ENCODE measurements at regions not wholly inside any gene's neighbourhood (a gene's known extent, or its start where the extent isn't known, plus 50 kb on each side); places are given as distances from the start of the nearest gene placed in this dataset.

- H3K4me3 Mint-ChIP-seq: no peak overlapping the region
- ATAC-seq (no peak), DNase-seq (no peak)
- POLR2A ChIA-PET: no interaction called here
- H3K27me3 Mint-ChIP-seq: peaks cover 0 to 5% (median 0%) of the 10 kb centered on the region in 5 donors
- H3K36me3 Mint-ChIP-seq: no peaks in the 10 kb centered on the region
- no peaks in the 10 kb centered on the region for H3K4me1 Mint-ChIP-seq
- no peaks in the 10 kb centered on the region for H3K9me3 Mint-ChIP-seq
- no peak overlapping the region for H3K27ac Mint-ChIP-seq
Measured at GRCh38 chr7:24469118-24469517, 104.1 kb upstream of the PALS2 start.

DNA sequence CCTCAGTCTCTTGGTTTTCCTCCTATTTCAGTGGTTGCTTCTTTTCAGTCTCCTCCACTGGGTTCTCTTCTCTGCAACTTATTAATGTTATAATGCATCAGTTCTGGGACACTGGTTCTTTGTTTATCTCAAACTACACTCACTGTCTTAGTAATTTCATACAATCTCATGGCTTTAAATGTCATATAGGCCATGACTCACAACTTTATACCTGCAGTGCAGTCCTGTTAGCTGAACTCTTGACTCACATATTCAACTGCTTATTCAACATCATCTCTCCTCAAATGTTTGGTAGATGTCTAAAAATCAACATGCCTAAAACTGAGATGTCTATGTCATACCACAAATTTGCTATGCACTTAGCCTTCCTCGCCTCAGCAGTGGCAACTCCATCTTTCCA lies 101.2 kb upstream of the PALS2 start:
- POLR2A ChIA-PET: no interaction called here
- DNase-seq (no peak), ATAC-seq (no peak)
- Mint-ChIP-seq H3K36me3 (no peaks in the 10 kb centered on the region), H3K4me3 (no peak overlapping the region), H3K27me3 (peaks cover 0 to 1% (median 0%) of the 10 kb centered on the region in 5 donors), H3K4me1 (no peaks in the 10 kb centered on the region), H3K9me3 (no peaks in the 10 kb centered on the region), H3K27ac (no peak overlapping the region)

- DNase-seq (no peak), ATAC-seq (no peak)
- POLR2A ChIA-PET: no interaction called here
- Mint-ChIP-seq H3K4me3 (no peak overlapping the region), H3K4me1 (peaks cover 0 to 2% (median 0%) of the 10 kb centered on the region in 4 donors), H3K27me3 (peaks cover under 1 to 7% (median 4%) of the 10 kb centered on the region in 5 donors), H3K9me3 (no peaks in the 10 kb centered on the region), H3K27ac (no peak overlapping the region), H3K36me3 (no peaks in the 10 kb centered on the region)
Measured at GRCh38 chr7:24475166-24475961, 97.9 kb upstream of the PALS2 start.

DNA sequence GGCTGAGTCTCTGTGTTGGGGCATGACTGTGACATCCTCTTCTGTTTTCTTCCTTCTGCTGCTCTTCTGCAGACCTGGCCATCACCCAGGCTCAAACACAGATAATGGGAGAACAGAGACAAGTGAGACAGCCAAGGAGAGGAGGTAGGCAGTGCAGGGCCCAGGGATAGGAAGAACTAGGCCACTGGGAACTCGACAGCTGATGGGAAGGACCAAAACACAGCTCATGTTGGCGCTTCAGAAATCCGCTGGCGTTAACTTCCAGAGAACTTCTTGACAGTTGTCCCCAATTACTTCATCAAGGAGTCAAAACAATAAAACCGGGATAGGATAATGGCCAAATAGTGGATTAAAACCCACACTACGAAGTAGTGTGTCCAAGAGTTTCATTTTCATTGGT lies 97.0 kb upstream of the PALS2 start:
- no peaks in the 10 kb centered on the region for H3K9me3 Mint-ChIP-seq
- no peak for ATAC-seq
- H3K36me3 Mint-ChIP-seq: no peaks in the 10 kb centered on the region
- POLR2A ChIA-PET: no interaction called here
- no peak overlapping the region for H3K4me3 Mint-ChIP-seq
- peaks cover 4 to 15% (median 9%) of the 10 kb centered on the region in 5 donors for H3K27me3 Mint-ChIP-seq
- H3K4me1 Mint-ChIP-seq: peaks cover 0 to 3% (median 0%) of the 10 kb centered on the region in 4 donors
- DNase-seq: no peak
- H3K27ac Mint-ChIP-seq: no peak overlapping the region

GRCh38 chr7:24477398-24478136 lies 95.7 kb upstream of the PALS2 start:
- Mint-ChIP-seq H3K9me3 (no peaks in the 10 kb centered on the region), H3K27me3 (peaks cover 6 to 22% (median 14%) of the 10 kb centered on the region in 5 donors), H3K4me1 (peaks cover 0 to 3% (median 0%) of the 10 kb centered on the region in 4 donors), H3K27ac (no peak overlapping the region), H3K36me3 (no peaks in the 10 kb centered on the region), H3K4me3 (no peak overlapping the region)
- POLR2A ChIA-PET: no interaction called here
- ATAC-seq (no peak), DNase-seq (no peak)

- Mint-ChIP-seq H3K9me3 (no peaks in the 10 kb centered on the region), H3K36me3 (no peaks in the 10 kb centered on the region), H3K4me3 (no peak overlapping the region), H3K27ac (peak overlapping the region in 1 of 10 donors; percentile 38), H3K27me3 (peaks cover 8 to 27% (median 14%) of the 10 kb centered on the region in 5 donors), H3K4me1 (peaks cover 0 to 3% (median 0%) of the 10 kb centered on the region in 4 donors)
- ATAC-seq (no peak), DNase-seq (no peak)
- POLR2A ChIA-PET: no interaction called here
Measured at GRCh38 chr7:24478137-24478655, 95.1 kb upstream of the PALS2 start.

- POLR2A ChIA-PET: no interaction called here
- DNase-seq: no peak
Measured at GRCh38 chr7:24480501-24480900, 92.8 kb upstream of the PALS2 start.

DNA sequence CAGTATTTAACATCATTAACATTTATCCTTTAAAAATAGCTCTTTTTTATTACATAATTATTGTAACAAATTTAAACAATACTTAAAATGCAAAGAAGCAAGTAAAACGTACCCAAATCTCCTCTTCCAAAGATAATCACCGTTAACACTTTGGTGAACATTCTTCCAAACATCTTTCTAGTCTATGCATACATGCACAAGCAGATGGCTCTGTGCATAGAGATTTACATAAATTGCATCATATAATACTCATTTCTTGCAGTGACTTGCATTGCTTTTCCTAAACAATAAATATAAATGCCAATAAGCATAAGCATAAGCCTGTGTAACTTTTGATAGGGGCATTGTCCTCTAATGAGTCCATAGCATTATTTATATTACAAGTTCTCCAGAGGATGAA lies 89.4 kb upstream of the PALS2 start:
- ATAC-seq (no peak), DNase-seq (no peak)
- H3K4me3 Mint-ChIP-seq: no peak overlapping the region
- no peaks in the 10 kb centered on the region for H3K9me3 Mint-ChIP-seq
- no peaks in the 10 kb centered on the region for H3K36me3 Mint-ChIP-seq
- H3K27me3 Mint-ChIP-seq: peaks cover 11 to 39% (median 26%) of the 10 kb centered on the region in 5 donors
- no peak overlapping the region for H3K27ac Mint-ChIP-seq
- POLR2A ChIA-PET: no interaction called here
- H3K4me1 Mint-ChIP-seq: peaks cover 0 to 2% (median 0%) of the 10 kb centered on the region in 4 donors

More at GRCh38 chr7:24480501-24480900, 92.8 kb upstream of the PALS2 start:
- no peaks in the 10 kb centered on the region for H3K9me3 Mint-ChIP-seq
- peaks cover 0 to 3% (median 0%) of the 10 kb centered on the region in 4 donors for H3K4me1 Mint-ChIP-seq
- H3K27ac Mint-ChIP-seq: peak overlapping the region in 1 of 10 donors; percentile 80
- H3K4me3 Mint-ChIP-seq: no peak overlapping the region
- H3K36me3 Mint-ChIP-seq: no peaks in the 10 kb centered on the region
- H3K27me3 Mint-ChIP-seq: peaks cover 12 to 35% (median 24%) of the 10 kb centered on the region in 5 donors
- no peak for ATAC-seq

- no peak overlapping the region for H3K27ac Mint-ChIP-seq
- H3K4me3 Mint-ChIP-seq: no peak overlapping the region
- H3K4me1 Mint-ChIP-seq: no peaks in the 10 kb centered on the region
- POLR2A ChIA-PET: no interaction called here
- ATAC-seq: no peak
- H3K9me3 Mint-ChIP-seq: no peaks in the 10 kb centered on the region
- peaks cover 0 to 2% (median 0%) of the 10 kb centered on the region in 3 donors for H3K36me3 Mint-ChIP-seq
- peaks cover 10 to 17% (median 11%) of the 10 kb centered on the region in 5 donors for H3K27me3 Mint-ChIP-seq
- DNase-seq: no peak
Measured at GRCh38 chr7:24492576-24492975, 80.7 kb upstream of the PALS2 start.

GRCh38 chr7:24494832-24495231 lies 78.4 kb upstream of the PALS2 start:
- DNase-seq (no peak), ATAC-seq (no peak)
- no peaks in the 10 kb centered on the region for H3K9me3 Mint-ChIP-seq

DNA sequence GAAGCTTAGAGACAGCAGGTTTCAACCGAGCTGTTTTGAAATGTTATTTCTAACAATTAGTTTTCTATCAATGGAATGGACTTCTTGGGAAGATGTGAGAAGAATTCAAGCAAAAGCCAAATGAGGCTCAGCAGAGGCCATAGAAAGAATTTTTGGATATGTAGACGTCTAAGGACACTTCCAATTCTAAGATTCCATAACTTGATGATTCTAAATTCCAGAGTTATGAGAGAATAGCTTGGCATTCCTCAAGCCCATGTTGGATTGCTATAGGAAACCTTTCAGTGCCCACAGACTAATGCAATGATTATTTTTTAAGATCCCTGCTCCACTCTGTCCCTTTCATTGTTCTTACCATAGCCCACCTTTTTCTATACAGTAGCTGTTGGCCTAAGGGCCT lies 77.2 kb upstream of the PALS2 start:
- no peak overlapping the region for H3K4me3 Mint-ChIP-seq
- H3K9me3 Mint-ChIP-seq: no peaks in the 10 kb centered on the region
- no peak for DNase-seq
- POLR2A ChIA-PET: no interaction called here
- no peak for ATAC-seq
- H3K27me3 Mint-ChIP-seq: peaks cover 2 to 11% (median 6%) of the 10 kb centered on the region in 5 donors
- H3K36me3 Mint-ChIP-seq: peaks cover 0 to 2% (median 0%) of the 10 kb centered on the region in 3 donors
- H3K4me1 Mint-ChIP-seq: no peaks in the 10 kb centered on the region
- no peak overlapping the region for H3K27ac Mint-ChIP-seq

More at GRCh38 chr7:24494832-24495231, 78.4 kb upstream of the PALS2 start:
- H3K4me1 Mint-ChIP-seq: no peaks in the 10 kb centered on the region
- H3K4me3 Mint-ChIP-seq: no peak overlapping the region
- peaks cover 9 to 16% (median 11%) of the 10 kb centered on the region in 5 donors for H3K27me3 Mint-ChIP-seq
- no peak overlapping the region for H3K27ac Mint-ChIP-seq
- H3K36me3 Mint-ChIP-seq: peaks cover 0 to 2% (median 0%) of the 10 kb centered on the region in 3 donors
- POLR2A ChIA-PET: no interaction called here

DNA sequence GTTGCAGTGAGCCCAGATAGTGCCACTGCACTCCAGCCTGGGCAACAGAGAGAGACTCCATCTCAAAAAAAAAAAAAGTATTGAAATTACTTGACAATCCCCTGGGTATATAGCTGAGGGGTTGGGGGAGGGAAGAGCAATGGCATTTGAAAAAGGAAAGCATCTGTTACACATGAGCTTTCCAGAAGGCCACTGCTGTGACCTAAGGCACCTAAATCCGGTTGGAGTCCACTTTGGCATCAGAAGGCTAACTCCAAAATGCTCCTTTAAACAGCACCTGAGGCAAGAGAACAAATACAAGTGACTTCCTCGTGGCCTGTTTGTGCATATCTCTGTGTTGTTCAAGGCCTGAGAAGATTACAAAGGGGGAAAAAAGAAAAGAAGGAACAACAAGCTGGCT lies 74.8 kb upstream of the PALS2 start:
- no peak overlapping the region for H3K27ac Mint-ChIP-seq
- POLR2A ChIA-PET: no interaction called here
- no peak overlapping the region for H3K4me3 Mint-ChIP-seq
- peaks cover 0 to 2% (median 0%) of the 10 kb centered on the region in 3 donors for H3K36me3 Mint-ChIP-seq
- H3K9me3 Mint-ChIP-seq: no peaks in the 10 kb centered on the region
- DNase-seq (no peak), ATAC-seq (no peak)
- no peaks in the 10 kb centered on the region for H3K4me1 Mint-ChIP-seq
- peaks cover 0 to 4% (median 2%) of the 10 kb centered on the region in 5 donors for H3K27me3 Mint-ChIP-seq

GRCh38 chr7:24499871-24500270 lies 73.4 kb upstream of the PALS2 start:
- ATAC-seq (no peak), DNase-seq (no peak)
- peaks cover 0 to 2% (median 0%) of the 10 kb centered on the region in 3 donors for H3K36me3 Mint-ChIP-seq
- no peaks in the 10 kb centered on the region for H3K9me3 Mint-ChIP-seq
- no peak overlapping the region for H3K27ac Mint-ChIP-seq
- POLR2A ChIA-PET: no interaction called here
- no peaks in the 10 kb centered on the region for H3K4me1 Mint-ChIP-seq
- H3K4me3 Mint-ChIP-seq: no peak overlapping the region
- H3K27me3 Mint-ChIP-seq: no peaks in the 10 kb centered on the region

Data from naive thymus-derived CD8-positive, alpha-beta T cell (primary cell).